ENCODE measurements at regions not wholly inside any gene's neighbourhood (a gene's known extent, or its start where the extent isn't known, plus 50 kb on each side); places are given as distances from the start of the nearest gene placed in this dataset.

DNA sequence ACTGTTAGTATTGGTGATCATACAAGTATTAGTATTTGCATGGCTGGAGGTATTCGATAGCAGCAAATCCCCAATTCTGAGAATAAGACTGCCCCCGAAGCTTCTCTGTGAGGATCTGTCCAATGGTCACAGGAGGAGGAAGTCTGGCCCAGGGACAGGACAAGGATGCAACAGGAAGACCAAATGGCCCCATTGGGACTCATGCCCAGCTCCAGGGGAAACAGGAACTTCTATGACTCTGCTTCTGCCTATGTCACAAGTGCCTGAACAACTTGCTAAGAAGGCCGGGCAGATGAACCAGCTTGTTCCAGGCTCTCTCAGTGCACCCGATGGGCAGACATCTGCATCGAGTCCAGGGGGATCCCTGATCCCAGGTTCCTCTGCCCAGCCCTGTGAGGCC lies 172.0 kb upstream of the GRB10 start:
- no TSS peak for BruUV-seq (replicated peaks)
- no peak for DNase-seq (ENCODE audit: low read depth, low spot score)
- no peaks in the 10 kb centered on the region for H3K36me3 ChIP-seq (ENCODE audit: control insufficient read depth in 1 of 2, insufficient read depth in 2 of 2, low read length in 2 of 2)
- ATAC-seq = no peak
- POLR2A ChIA-PET = no interaction called here
- no peak overlapping the region for H3K4me2 ChIP-seq (ENCODE audit: low read length)
- H4K20me1 ChIP-seq (ENCODE audit: insufficient read depth) = no peaks in the 10 kb centered on the region
- TF ChIP-seq, protein P1, sequence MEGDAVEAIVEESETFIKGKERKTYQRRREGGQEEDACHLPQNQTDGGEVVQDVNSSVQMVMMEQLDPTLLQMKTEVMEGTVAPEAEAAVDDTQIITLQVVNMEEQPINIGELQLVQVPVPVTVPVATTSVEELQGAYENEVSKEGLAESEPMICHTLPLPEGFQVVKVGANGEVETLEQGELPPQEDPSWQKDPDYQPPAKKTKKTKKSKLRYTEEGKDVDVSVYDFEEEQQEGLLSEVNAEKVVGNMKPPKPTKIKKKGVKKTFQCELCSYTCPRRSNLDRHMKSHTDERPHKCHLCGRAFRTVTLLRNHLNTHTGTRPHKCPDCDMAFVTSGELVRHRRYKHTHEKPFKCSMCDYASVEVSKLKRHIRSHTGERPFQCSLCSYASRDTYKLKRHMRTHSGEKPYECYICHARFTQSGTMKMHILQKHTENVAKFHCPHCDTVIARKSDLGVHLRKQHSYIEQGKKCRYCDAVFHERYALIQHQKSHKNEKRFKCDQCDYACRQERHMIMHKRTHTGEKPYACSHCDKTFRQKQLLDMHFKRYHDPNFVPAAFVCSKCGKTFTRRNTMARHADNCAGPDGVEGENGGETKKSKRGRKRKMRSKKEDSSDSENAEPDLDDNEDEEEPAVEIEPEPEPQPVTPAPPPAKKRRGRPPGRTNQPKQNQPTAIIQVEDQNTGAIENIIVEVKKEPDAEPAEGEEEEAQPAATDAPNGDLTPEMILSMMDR (IDR thresholded peaks at IDR 0.05 in 2 of 3, conservative IDR thresholded peaks at IDR 0.05 in 1 of 3; ENCODE audit: borderline replicate concordance in 1 of 3, insufficient read depth in 1 of 3, low read depth in 2 of 3, low read length in 2 of 3) = no peak
- no peak for TF ChIP-seq CBX3 (IDR thresholded peaks at IDR 0.05; ENCODE audit: low read depth)
- TF ChIP-seq, protein P2, sequence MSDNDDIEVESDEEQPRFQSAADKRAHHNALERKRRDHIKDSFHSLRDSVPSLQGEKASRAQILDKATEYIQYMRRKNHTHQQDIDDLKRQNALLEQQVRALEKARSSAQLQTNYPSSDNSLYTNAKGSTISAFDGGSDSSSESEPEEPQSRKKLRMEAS (IDR thresholded peaks at IDR 0.05) = no peak
- TF ChIP-seq, protein P3, sequence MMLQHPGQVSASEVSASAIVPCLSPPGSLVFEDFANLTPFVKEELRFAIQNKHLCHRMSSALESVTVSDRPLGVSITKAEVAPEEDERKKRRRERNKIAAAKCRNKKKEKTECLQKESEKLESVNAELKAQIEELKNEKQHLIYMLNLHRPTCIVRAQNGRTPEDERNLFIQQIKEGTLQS (IDR thresholded peaks at IDR 0.05) = no peak
- TF ChIP-seq, protein P4, sequence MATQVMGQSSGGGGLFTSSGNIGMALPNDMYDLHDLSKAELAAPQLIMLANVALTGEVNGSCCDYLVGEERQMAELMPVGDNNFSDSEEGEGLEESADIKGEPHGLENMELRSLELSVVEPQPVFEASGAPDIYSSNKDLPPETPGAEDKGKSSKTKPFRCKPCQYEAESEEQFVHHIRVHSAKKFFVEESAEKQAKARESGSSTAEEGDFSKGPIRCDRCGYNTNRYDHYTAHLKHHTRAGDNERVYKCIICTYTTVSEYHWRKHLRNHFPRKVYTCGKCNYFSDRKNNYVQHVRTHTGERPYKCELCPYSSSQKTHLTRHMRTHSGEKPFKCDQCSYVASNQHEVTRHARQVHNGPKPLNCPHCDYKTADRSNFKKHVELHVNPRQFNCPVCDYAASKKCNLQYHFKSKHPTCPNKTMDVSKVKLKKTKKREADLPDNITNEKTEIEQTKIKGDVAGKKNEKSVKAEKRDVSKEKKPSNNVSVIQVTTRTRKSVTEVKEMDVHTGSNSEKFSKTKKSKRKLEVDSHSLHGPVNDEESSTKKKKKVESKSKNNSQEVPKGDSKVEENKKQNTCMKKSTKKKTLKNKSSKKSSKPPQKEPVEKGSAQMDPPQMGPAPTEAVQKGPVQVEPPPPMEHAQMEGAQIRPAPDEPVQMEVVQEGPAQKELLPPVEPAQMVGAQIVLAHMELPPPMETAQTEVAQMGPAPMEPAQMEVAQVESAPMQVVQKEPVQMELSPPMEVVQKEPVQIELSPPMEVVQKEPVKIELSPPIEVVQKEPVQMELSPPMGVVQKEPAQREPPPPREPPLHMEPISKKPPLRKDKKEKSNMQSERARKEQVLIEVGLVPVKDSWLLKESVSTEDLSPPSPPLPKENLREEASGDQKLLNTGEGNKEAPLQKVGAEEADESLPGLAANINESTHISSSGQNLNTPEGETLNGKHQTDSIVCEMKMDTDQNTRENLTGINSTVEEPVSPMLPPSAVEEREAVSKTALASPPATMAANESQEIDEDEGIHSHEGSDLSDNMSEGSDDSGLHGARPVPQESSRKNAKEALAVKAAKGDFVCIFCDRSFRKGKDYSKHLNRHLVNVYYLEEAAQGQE (IDR thresholded peaks at IDR 0.05; ENCODE audit: low read depth) = no peak
- TF ChIP-seq POLR2AphosphoS5 (IDR thresholded peaks at IDR 0.05; ENCODE audit: low read depth, low read length) = no peak
- no peak for TF ChIP-seq EZH2phosphoT487 (IDR thresholded peaks at IDR 0.05; ENCODE audit: borderline replicate concordance)
- no peak for TF ChIP-seq ZFX (IDR thresholded peaks at IDR 0.05)
- TF ChIP-seq RAD21 (IDR thresholded peaks at IDR 0.05; ENCODE audit: low read depth) = no peak
- TF ChIP-seq, protein P5, sequence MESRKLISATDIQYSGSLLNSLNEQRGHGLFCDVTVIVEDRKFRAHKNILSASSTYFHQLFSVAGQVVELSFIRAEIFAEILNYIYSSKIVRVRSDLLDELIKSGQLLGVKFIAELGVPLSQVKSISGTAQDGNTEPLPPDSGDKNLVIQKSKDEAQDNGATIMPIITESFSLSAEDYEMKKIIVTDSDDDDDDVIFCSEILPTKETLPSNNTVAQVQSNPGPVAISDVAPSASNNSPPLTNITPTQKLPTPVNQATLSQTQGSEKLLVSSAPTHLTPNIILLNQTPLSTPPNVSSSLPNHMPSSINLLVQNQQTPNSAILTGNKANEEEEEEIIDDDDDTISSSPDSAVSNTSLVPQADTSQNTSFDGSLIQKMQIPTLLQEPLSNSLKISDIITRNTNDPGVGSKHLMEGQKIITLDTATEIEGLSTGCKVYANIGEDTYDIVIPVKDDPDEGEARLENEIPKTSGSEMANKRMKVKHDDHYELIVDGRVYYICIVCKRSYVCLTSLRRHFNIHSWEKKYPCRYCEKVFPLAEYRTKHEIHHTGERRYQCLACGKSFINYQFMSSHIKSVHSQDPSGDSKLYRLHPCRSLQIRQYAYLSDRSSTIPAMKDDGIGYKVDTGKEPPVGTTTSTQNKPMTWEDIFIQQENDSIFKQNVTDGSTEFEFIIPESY (IDR thresholded peaks at IDR 0.05; ENCODE audit: extremely low read depth, insufficient replicate concordance, low read length) = no peak
- TF ChIP-seq SP1 (IDR thresholded peaks at IDR 0.05; ENCODE audit: low read depth) = no peak
- no peak for TF ChIP-seq ZNF274 (IDR thresholded peaks at IDR 0.05; ENCODE audit: low read depth, low read length)
- no peak for TF ChIP-seq CEBPB (IDR thresholded peaks at IDR 0.05; ENCODE audit: low read depth)
- no peak for TF ChIP-seq FOSL1 (IDR thresholded peaks at IDR 0.05; ENCODE audit: low read depth)
- TF ChIP-seq POLR2A (IDR thresholded peaks at IDR 0.05; ENCODE audit: borderline replicate concordance, extremely low read depth, insufficient read depth, insufficient read length) = no peak
- no peak for TF ChIP-seq TCF7L2 (IDR thresholded peaks at IDR 0.05; ENCODE audit: borderline replicate concordance, extremely low read depth, insufficient read depth, insufficient read length)
- TF ChIP-seq YY1 (IDR thresholded peaks at IDR 0.05; ENCODE audit: extremely low read depth, insufficient replicate concordance, low read depth, low read length) = no peak
- no peak for TF ChIP-seq SIN3A (IDR thresholded peaks at IDR 0.05; ENCODE audit: low read depth)
- H2AFZ ChIP-seq (ENCODE audit: low read depth, low read length, poor library complexity, severe bottlenecking) = no peak overlapping the region
- H3K9me3 ChIP-seq (ENCODE audit: control insufficient read depth in 1 of 2, insufficient read depth in 1 of 2, low read depth in 1 of 2, low read length in 2 of 2) = no peaks in the 10 kb centered on the region
- no peaks in the 10 kb centered on the region for H3K79me2 ChIP-seq (ENCODE audit: insufficient read depth, low read length)
- no peak overlapping the region for H3K9ac ChIP-seq (ENCODE audit: low read length)
- no peak overlapping the region for H3K4me3 ChIP-seq (replicated peaks in 1 of 2; ENCODE audit: low read depth in 1 of 2, low read length in 2 of 2)
- no peaks in the 10 kb centered on the region for H3K4me1 ChIP-seq (ENCODE audit: control insufficient read depth in 1 of 2, insufficient read depth in 2 of 2, low read length in 2 of 2)
- intact Hi-C loops (cut with micrococcal nuclease) = no loop called here
- H3K9me2 ChIP-seq (ENCODE audit: insufficient read depth) = no peaks in the 10 kb centered on the region
- RAD21 ChIA-PET (ENCODE audit: low non-redundant PET in 1 of 2, low total read pairs in 2 of 2, uncharacterized antibody in 2 of 2, unreplicated experiment in 2 of 2) = no interaction called here
- no peak overlapping the region for H3K27ac ChIP-seq (ENCODE audit: low read depth, low read length)
- no peaks in the 10 kb centered on the region for H3K27me3 ChIP-seq (ENCODE audit: insufficient read depth, low read length)
- CTCF ChIA-PET = no interaction called here
